Skin of body (tissue), 1 donor: ENCODE measurements at regions not wholly inside any gene's neighbourhood (a gene's known extent, or its start where the extent isn't known, plus 50 kb on each side); places are given as distances from the start of the nearest gene placed in this dataset.
"Not testable (repeated sequence)": the region's sequence is repeated elsewhere in the genome, so short reads cannot be mapped to it uniquely, and the experiment has no call there.

Experiments
- DNase-seq: peaks from one replicate; lab custom pipeline; 2025; lab: John Stamatoyannopoulos, UW

GRCh38 chr4:95898226-95898625 lies 58.3 kb downstream of the PDHA2 start:
- no peak for DNase-seq

- no peak for DNase-seq
Observed at GRCh38 chr4:95909211-95909610, 69.3 kb downstream of the PDHA2 start.

- no peak for DNase-seq
Observed at GRCh38 chr4:95910749-95911148, 70.9 kb downstream of the PDHA2 start.

- no peak for DNase-seq
Observed at GRCh38 chr4:95921470-95921869, 81.6 kb downstream of the PDHA2 start.

- DNase-seq = no peak
Observed at GRCh38 chr4:95929448-95930064, 89.7 kb downstream of the PDHA2 start.

GRCh38 chr4:95939141-95939540 lies 99.2 kb downstream of the PDHA2 start:
- DNase-seq = no peak

- DNase-seq = no peak
Observed at GRCh38 chr4:95949136-95949765, 109.4 kb downstream of the PDHA2 start.

- DNase-seq = no peak
Observed at GRCh38 chr4:95949808-95950207, 109.9 kb downstream of the PDHA2 start.

- not testable (repeated sequence) for DNase-seq
Observed at GRCh38 chr4:95952538-95952937, 112.6 kb downstream of the PDHA2 start.

GRCh38 chr4:95956094-95956493 lies 116.2 kb downstream of the PDHA2 start:
- DNase-seq = no peak

GRCh38 chr4:95957054-95957453 lies 117.2 kb downstream of the PDHA2 start:
- DNase-seq = no peak

- DNase-seq = no peak
Observed at GRCh38 chr4:95957759-95958158, 117.9 kb downstream of the PDHA2 start.

- no peak for DNase-seq
Observed at GRCh38 chr4:95959182-95959581, 119.3 kb downstream of the PDHA2 start.

- DNase-seq = no peak
Observed at GRCh38 chr4:95959633-95960032, 119.7 kb downstream of the PDHA2 start.

GRCh38 chr4:95963456-95963855 lies 123.6 kb downstream of the PDHA2 start:
- DNase-seq = no peak

- DNase-seq = no peak
Observed at GRCh38 chr4:95979961-95980876, 140.3 kb downstream of the PDHA2 start.

- no peak for DNase-seq
Observed at GRCh38 chr4:95980877-95981360, 141.0 kb downstream of the PDHA2 start.

- no peak for DNase-seq
Observed at GRCh38 chr4:95981591-95981990, 141.7 kb downstream of the PDHA2 start.

GRCh38 chr4:95982516-95982915 lies 142.6 kb downstream of the PDHA2 start:
- no peak for DNase-seq

GRCh38 chr4:95984081-95984480 lies 144.2 kb downstream of the PDHA2 start:
- DNase-seq = no peak

GRCh38 chr4:95985051-95985450 lies 145.2 kb downstream of the PDHA2 start:
- DNase-seq = no peak
